H9 (cell line): ENCODE measurements at regions not wholly inside any gene's neighbourhood (a gene's known extent, or its start where the extent isn't known, plus 50 kb on each side); places are given as distances from the start of the nearest gene placed in this dataset.

ENCODE experiments used
- DNase-seq: peaks from one replicate; pipeline ENCODE4 v3.0.0-alpha.2; 2017
- H2AFZ ChIP-seq: one replicate; pipeline ENCODE4 v1.6.1; 2013; ENCODE audit warnings: mild to moderate bottlenecking, low read length, control low read depth, moderate library complexity
- H2AK5ac ChIP-seq: 2 replicates; pipeline ENCODE4 v1.6.1; 2013; ENCODE audit warnings: low read length, control low read depth, mixed read lengths; ENCODE audit not compliant: insufficient read length
- H2BK120ac ChIP-seq: one replicate; pipeline ENCODE4 v1.6.1; 2013; ENCODE audit warnings: low read depth, mild to moderate bottlenecking, low read length, control low read depth, inconsistent platforms; ENCODE audit not compliant: poor library complexity, severe bottlenecking
- H2BK12ac ChIP-seq: 2 replicates; pipeline ENCODE4 v1.6.1; 2013; ENCODE audit warnings: low read length, control low read depth, mixed read lengths, low read depth; ENCODE audit not compliant: insufficient read length
- H2BK15ac ChIP-seq: 2 replicates; pipeline ENCODE4 v1.6.1; 2013; ENCODE audit warnings: low read depth, low read length, control low read depth
- H2BK20ac ChIP-seq: one replicate; pipeline ENCODE4 v1.6.1; 2013; ENCODE audit warnings: low read depth, mild to moderate bottlenecking, low read length, control low read depth, inconsistent platforms; ENCODE audit not compliant: poor library complexity, severe bottlenecking
- H2BK5ac ChIP-seq: 2 replicates; pipeline ENCODE4 v1.6.1; 2013; ENCODE audit warnings: low read length, control low read depth, mixed read lengths; ENCODE audit not compliant: insufficient read length
- H3K14ac ChIP-seq: 2 replicates; pipeline ENCODE4 v1.6.1; 2013; ENCODE audit warnings: low read length, control low read depth; ENCODE audit not compliant: insufficient read depth
- H3K18ac ChIP-seq: 2 replicates; pipeline ENCODE4 v1.6.1; 2013; ENCODE audit warnings: low read depth, mild to moderate bottlenecking, mixed read lengths, low read length, control low read depth; ENCODE audit not compliant: insufficient read length
- H3K23ac ChIP-seq: 2 replicates; pipeline ENCODE4 v1.6.1; 2013; ENCODE audit warnings: low read length, control low read depth, mixed read lengths, low read depth; ENCODE audit not compliant: insufficient read length
- H3K23me2 ChIP-seq: 2 replicates; pipeline ENCODE4 v1.6.1; 2013; ENCODE audit warnings: low read depth, mild to moderate bottlenecking, mixed read lengths, low read length, control low read depth; ENCODE audit not compliant: insufficient read length, poor library complexity, severe bottlenecking
- H3K27ac ChIP-seq: 2 replicates; pipeline ENCODE4 v1.5.1; 2013; ENCODE audit warnings: low read length, control low read depth, mixed read lengths, low read depth; ENCODE audit not compliant: insufficient read length
- H3K27me3 ChIP-seq: 2 replicates; pipeline ENCODE4 v1.6.1; 2013; ENCODE audit warnings: low read length, control low read depth, inconsistent platforms; ENCODE audit not compliant: insufficient read depth
- H3K4ac ChIP-seq: 2 replicates; pipeline ENCODE4 v1.6.1; 2013; ENCODE audit warnings: low read depth, mild to moderate bottlenecking, control low read depth, inconsistent platforms, low read length, moderate library complexity
- H3K4me1 ChIP-seq: 2 replicates; pipeline ENCODE4 v1.6.1; 2013; ENCODE audit warnings: low read length, control low read depth, inconsistent platforms; ENCODE audit not compliant: insufficient read depth
- H3K4me2 ChIP-seq: 2 replicates; pipeline ENCODE4 v1.6.1; 2013; ENCODE audit warnings: low read length, control low read depth, mixed read lengths; ENCODE audit not compliant: insufficient read length, insufficient read depth
- H3K56ac ChIP-seq: 2 replicates; pipeline ENCODE4 v1.6.1; 2013; ENCODE audit warnings: low read depth, mild to moderate bottlenecking, mixed read lengths, low read length, control low read depth; ENCODE audit not compliant: insufficient read length
- H3K79me1 ChIP-seq: 2 replicates; pipeline ENCODE4 v1.6.1; 2013; ENCODE audit warnings: low read depth, mild to moderate bottlenecking, moderate library complexity, low read length, control low read depth, inconsistent platforms; ENCODE audit not compliant: insufficient read depth, poor library complexity, severe bottlenecking
- H3K79me2 ChIP-seq: 2 replicates; pipeline ENCODE4 v1.6.1; 2013; ENCODE audit warnings: low read length, control low read depth, inconsistent platforms; ENCODE audit not compliant: insufficient read depth
- H3K9ac ChIP-seq: 2 replicates; pipeline ENCODE4 v1.6.1; 2013; ENCODE audit warnings: low read length, control low read depth, mixed read lengths; ENCODE audit not compliant: insufficient read length; ENCODE audit errors: extremely low read depth
- H3K9me3 ChIP-seq: one replicate; pipeline ENCODE4 v1.6.1; 2013; ENCODE audit warnings: low read depth, low read length, inconsistent platforms; ENCODE audit not compliant: control insufficient read depth
- H3T11ph ChIP-seq: one replicate; pipeline ENCODE4 v1.6.1; 2013; ENCODE audit warnings: mild to moderate bottlenecking, low read length, control low read depth, inconsistent platforms
- H4K20me1 ChIP-seq: one replicate; pipeline ENCODE4 v1.6.1; 2013; ENCODE audit not compliant: control insufficient read depth, insufficient read length, insufficient read depth
- H4K5ac ChIP-seq: 2 replicates; pipeline ENCODE4 v1.6.1; 2013; ENCODE audit warnings: low read depth, mild to moderate bottlenecking, mixed read lengths, low read length, control low read depth; ENCODE audit not compliant: insufficient read length
- H4K8ac ChIP-seq: replicated peaks from 2 replicates; pipeline ENCODE4 v1.6.1; 2013; ENCODE audit warnings: low read length, control low read depth, mixed read lengths, low read depth; ENCODE audit not compliant: insufficient read length
- H4K91ac ChIP-seq: 2 replicates; pipeline ENCODE4 v1.6.1; 2013; ENCODE audit warnings: low read depth, mild to moderate bottlenecking, moderate library complexity, mixed read lengths, low read length, control low read depth; ENCODE audit not compliant: insufficient read length
- H3K27ac Mint-ChIP-seq, 3 experiments: 2 replicates in 2 of 3; 3 replicates in 1 of 3; pipeline ENCODE4 v1.8.0; 2020 to 2021; ENCODE audit warnings: mixed read lengths in 3 of 3, mild to moderate bottlenecking in 1 of 3, moderate library complexity in 1 of 3
- H3K27me3 Mint-ChIP-seq: 2 replicates; pipeline ENCODE4 v1.8.0; 2021; ENCODE audit warnings: low read depth, mild to moderate bottlenecking, moderate library complexity, mixed read lengths
- H3K36me3 Mint-ChIP-seq, 3 experiments: 2 replicates in 2 of 3; 3 replicates in 1 of 3; pipeline ENCODE4 v1.8.0; 2020 to 2021; ENCODE audit warnings: low read depth in 3 of 3, mixed read lengths in 3 of 3; ENCODE audit not compliant: insufficient read depth in 1 of 3
- H3K4me1 Mint-ChIP-seq, 2 experiments: 2 replicates each; pipeline ENCODE4 v1.8.0; 2020; ENCODE audit warnings: mixed read lengths in 2 of 2
- H3K4me3 Mint-ChIP-seq, 2 experiments: 2 replicates in 1 of 2; 3 replicates in 1 of 2; pipeline ENCODE4 v1.8.0; 2020 to 2021; ENCODE audit warnings: mild to moderate bottlenecking in 2 of 2, mixed read lengths in 2 of 2, moderate library complexity in 1 of 2
- H3K9me3 Mint-ChIP-seq, 2 experiments: 2 replicates in 1 of 2; 3 replicates in 1 of 2; pipeline ENCODE4 v1.8.0; 2020; ENCODE audit warnings: mild to moderate bottlenecking in 2 of 2, mixed read lengths in 2 of 2, moderate library complexity in 1 of 2
- CTCF ChIP-seq: fragments of 200-600 bp; sonication (generic); conservative IDR thresholded peaks from 3 replicates; pipeline ENCODE4 v1.8.0; 2021; ENCODE audit warnings: antibody characterized with exemption, mild to moderate bottlenecking
- WGBS: extraction: QIAGEN DNeasy Blood & Tissue Kit; methylation state at CpG from one replicate; pipeline ENCODE4 v1.1.7; 2013; ENCODE audit warnings: missing lambda C conversion rate, low lambda C conversion rate, mixed read lengths; ENCODE audit not compliant: insufficient read length; ENCODE audit errors: extremely low coverage; 5-methylcytosine and 5-hydroxymethylcytosine counted together

- H3K9me3 ChIP-seq = no peaks in the 10 kb centered on the region
- no peak overlapping the region for H3K23ac ChIP-seq
- no peak overlapping the region for H2BK12ac ChIP-seq
- no peaks in the 10 kb centered on the region for H3K27me3 ChIP-seq
- no peak overlapping the region for H2AFZ ChIP-seq
- H4K5ac ChIP-seq = no peak overlapping the region
- H3K9ac ChIP-seq = no peak overlapping the region
- no peak overlapping the region for H2BK20ac ChIP-seq
- H3K4me1 Mint-ChIP-seq = peaks cover 6 to 8% of the 10 kb centered on the region in 2 experiments; a peak in 3 of 4 replicates
- no peak overlapping the region for H3K27ac ChIP-seq
- H2AK5ac ChIP-seq = no peak overlapping the region
- no peak overlapping the region for H4K8ac ChIP-seq
- H3K27ac Mint-ChIP-seq = no peak overlapping the region
- no CpG with 5 or more reads among the region's 6 CpGs for WGBS
- H3K79me1 ChIP-seq = no peaks in the 10 kb centered on the region
- no peak overlapping the region for H3T11ph ChIP-seq
- H3K56ac ChIP-seq = no peak overlapping the region
- no peak overlapping the region for H3K4ac ChIP-seq
- no peak overlapping the region for H2BK15ac ChIP-seq
- no peak for DNase-seq
- H4K91ac ChIP-seq = no peak overlapping the region
- no peaks in the 10 kb centered on the region for H3K36me3 Mint-ChIP-seq
- no peak overlapping the region for H3K4me3 Mint-ChIP-seq
- no peaks in the 10 kb centered on the region for H3K27me3 Mint-ChIP-seq
- no peaks in the 10 kb centered on the region for H3K79me2 ChIP-seq
- no peaks in the 10 kb centered on the region for H3K23me2 ChIP-seq
- H2BK120ac ChIP-seq = no peak overlapping the region
- no peaks in the 10 kb centered on the region for H3K9me3 Mint-ChIP-seq
- no peak overlapping the region for H3K14ac ChIP-seq
- H3K4me2 ChIP-seq = no peak overlapping the region
- TF ChIP-seq CTCF = no peak
- H4K20me1 ChIP-seq = no peaks in the 10 kb centered on the region
- no peaks in the 10 kb centered on the region for H3K4me1 ChIP-seq
- no peak overlapping the region for H2BK5ac ChIP-seq
- H3K18ac ChIP-seq = no peak overlapping the region
Measured at GRCh38 chr9:109894473-109894872, 114.5 kb downstream of the PALM2AKAP2 start.
